Keratinocyte (primary cell): ENCODE measurements at regions not wholly inside any gene's neighbourhood (a gene's known extent, or its start where the extent isn't known, plus 50 kb on each side); places are given as distances from the start of the nearest gene placed in this dataset.

ENCODE experiments used
- DNase-seq: peaks from one replicate; pipeline ENCODE4 v3.0.0-alpha.2; 2011; ENCODE audit warnings: low read depth, missing footprints, low spot score
- FAIRE-seq: peaks from 2 replicates; lab custom pipeline; 2011; peaks lifted over from hg19 to GRCh38; lab: Jason Lieb, UNC
- H2AFZ ChIP-seq: 2 replicates; pipeline ENCODE4 v1.6.0; 2012; ENCODE audit warnings: low read length, control low read depth, inconsistent platforms; ENCODE audit not compliant: control insufficient read depth
- H3K27ac ChIP-seq: 2 replicates; pipeline ENCODE4 v1.5.1; 2011; ENCODE audit warnings: low read length; ENCODE audit not compliant: control insufficient read depth, insufficient read depth
- H3K27me3 ChIP-seq: 3 replicates; pipeline ENCODE4 v1.6.0; 2011; ENCODE audit warnings: low read length; ENCODE audit not compliant: control insufficient read depth, insufficient read depth; ENCODE audit errors: extremely low read depth
- H3K36me3 ChIP-seq, 2 experiments: 2 replicates in 1 of 2; 3 replicates in 1 of 2; pipeline ENCODE4 v1.5.1; 2011; ENCODE audit warnings: low read length in 2 of 2, mild to moderate bottlenecking in 1 of 2; ENCODE audit not compliant: control insufficient read depth in 2 of 2, insufficient read depth in 2 of 2; ENCODE audit errors: extremely low read depth in 1 of 2
- H3K4me1 ChIP-seq: 3 replicates; pipeline ENCODE4 v1.5.1; 2011; ENCODE audit warnings: low read length; ENCODE audit not compliant: control insufficient read depth, insufficient read depth; ENCODE audit errors: extremely low read depth
- H3K4me2 ChIP-seq: 3 replicates; pipeline ENCODE4 v1.6.0; 2011; ENCODE audit warnings: low read depth, low read length; ENCODE audit not compliant: control insufficient read depth, insufficient read depth; ENCODE audit errors: extremely low read depth
- H3K4me3 ChIP-seq, 3 experiments: fragments of 200-600 bp in 1 of 3; sonication (generic) in 1 of 3; 2 replicates in 2 of 3; 3 replicates in 1 of 3; pipeline ENCODE4 v1.5.1; 2011 to 2016; ENCODE audit warnings: low read length in 3 of 3, mild to moderate bottlenecking in 3 of 3, control low read depth in 2 of 3, inconsistent platforms in 1 of 3, low read depth in 1 of 3, mixed read lengths in 1 of 3, mixed run types in 1 of 3, moderate library complexity in 1 of 3; ENCODE audit not compliant: control insufficient read depth in 2 of 3, insufficient read depth in 2 of 3; ENCODE audit errors: extremely low read depth in 1 of 3
- H3K79me2 ChIP-seq: 2 replicates; pipeline ENCODE4 v1.6.0; 2012; ENCODE audit warnings: low read length; ENCODE audit not compliant: control insufficient read depth, insufficient read depth
- H3K9ac ChIP-seq: 3 replicates; pipeline ENCODE4 v1.6.0; 2011; ENCODE audit warnings: low read length; ENCODE audit not compliant: control insufficient read depth, insufficient read depth; ENCODE audit errors: extremely low read depth
- H3K9me1 ChIP-seq: 3 replicates; pipeline ENCODE4 v1.6.0; 2011; ENCODE audit warnings: low read length; ENCODE audit not compliant: control insufficient read depth, insufficient read depth; ENCODE audit errors: extremely low read depth
- H3K9me3 ChIP-seq: 2 replicates; pipeline ENCODE4 v1.5.1; 2012; ENCODE audit warnings: low read depth, low read length; ENCODE audit not compliant: control insufficient read depth
- H4K20me1 ChIP-seq: 3 replicates; pipeline ENCODE4 v1.6.0; 2011; ENCODE audit warnings: low read length; ENCODE audit not compliant: control insufficient read depth, insufficient read depth; ENCODE audit errors: extremely low read depth
- EZH2 ChIP-seq: IDR thresholded peaks from one replicate; pipeline ENCODE4 v1.6.1; 2012; ENCODE audit warnings: inconsistent platforms, mild to moderate bottlenecking, low read length, moderate library complexity
- dilution Hi-C: fragments of 300-500 bp; cut with MboI; formaldehyde crosslinking; loops from one replicate; pipeline ENCODE4 v1.7.0; 2020; ENCODE audit warnings: low sequenced_read_pairs; ENCODE audit not compliant: extremely low pct_ligation_motif_present
- TF ChIP-seq, protein P1 (sequence below), 3 experiments: IDR thresholded peaks in 1 of 3; conservative IDR thresholded peaks in 1 of 3; optimal IDR thresholded peaks in 1 of 3; 2 replicates in 2 of 3; 3 replicates in 1 of 3; pipeline versions ENCODE3 to v1.5.1; 2011; ENCODE audit warnings: low read length in 3 of 3, mild to moderate bottlenecking in 3 of 3, moderate library complexity in 2 of 3, control low read depth in 1 of 3, inconsistent platforms in 1 of 3; ENCODE audit not compliant: insufficient read depth in 2 of 3; ENCODE audit errors: extremely low read depth in 1 of 3

- FAIRE-seq (no peak), DNase-seq (no peak)
- dilution Hi-C loops, result no loop called here
- no peaks in the 10 kb centered on the region for H3K9me3 ChIP-seq
- no peak overlapping the region for H3K4me2 ChIP-seq
- H2AFZ ChIP-seq, result no peak overlapping the region
- H4K20me1 ChIP-seq, result no peaks in the 10 kb centered on the region
- no peak overlapping the region for H3K9ac ChIP-seq
- H3K27me3 ChIP-seq, result no peaks in the 10 kb centered on the region
- H3K4me3 ChIP-seq, result no peak overlapping the region
- no peak overlapping the region for H3K27ac ChIP-seq
- H3K4me1 ChIP-seq, result peaks cover 12% of the 10 kb centered on the region
- TF ChIP-seq EZH2, result no peak
- TF ChIP-seq, protein P1, sequence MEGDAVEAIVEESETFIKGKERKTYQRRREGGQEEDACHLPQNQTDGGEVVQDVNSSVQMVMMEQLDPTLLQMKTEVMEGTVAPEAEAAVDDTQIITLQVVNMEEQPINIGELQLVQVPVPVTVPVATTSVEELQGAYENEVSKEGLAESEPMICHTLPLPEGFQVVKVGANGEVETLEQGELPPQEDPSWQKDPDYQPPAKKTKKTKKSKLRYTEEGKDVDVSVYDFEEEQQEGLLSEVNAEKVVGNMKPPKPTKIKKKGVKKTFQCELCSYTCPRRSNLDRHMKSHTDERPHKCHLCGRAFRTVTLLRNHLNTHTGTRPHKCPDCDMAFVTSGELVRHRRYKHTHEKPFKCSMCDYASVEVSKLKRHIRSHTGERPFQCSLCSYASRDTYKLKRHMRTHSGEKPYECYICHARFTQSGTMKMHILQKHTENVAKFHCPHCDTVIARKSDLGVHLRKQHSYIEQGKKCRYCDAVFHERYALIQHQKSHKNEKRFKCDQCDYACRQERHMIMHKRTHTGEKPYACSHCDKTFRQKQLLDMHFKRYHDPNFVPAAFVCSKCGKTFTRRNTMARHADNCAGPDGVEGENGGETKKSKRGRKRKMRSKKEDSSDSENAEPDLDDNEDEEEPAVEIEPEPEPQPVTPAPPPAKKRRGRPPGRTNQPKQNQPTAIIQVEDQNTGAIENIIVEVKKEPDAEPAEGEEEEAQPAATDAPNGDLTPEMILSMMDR (optimal IDR thresholded peaks at IDR 0.05 in 1 of 3, IDR thresholded peaks at IDR 0.05 in 1 of 3, conservative IDR thresholded peaks at IDR 0.05 in 1 of 3; ENCODE audit: extremely low read depth in 1 of 3, insufficient read depth in 2 of 3, low read length in 3 of 3), result no peak
- no peaks in the 10 kb centered on the region for H3K79me2 ChIP-seq
- no peaks in the 10 kb centered on the region for H3K36me3 ChIP-seq
- H3K9me1 ChIP-seq, result no peaks in the 10 kb centered on the region
These were observed 228.7 kb downstream of the DPH6 start for GRCh38 chr15:35317217-35317616.

- no peak overlapping the region for H3K4me2 ChIP-seq
- no peaks in the 10 kb centered on the region for H4K20me1 ChIP-seq
- no peak for FAIRE-seq
- H3K4me3 ChIP-seq, result no peak overlapping the region
- H3K9me3 ChIP-seq, result no peaks in the 10 kb centered on the region
- H3K9ac ChIP-seq, result no peak overlapping the region
- no peaks in the 10 kb centered on the region for H3K36me3 ChIP-seq
- H3K9me1 ChIP-seq, result no peaks in the 10 kb centered on the region
- TF ChIP-seq, protein P1 (optimal IDR thresholded peaks at IDR 0.05 in 1 of 3, IDR thresholded peaks at IDR 0.05 in 1 of 3, conservative IDR thresholded peaks at IDR 0.05 in 1 of 3; ENCODE audit: extremely low read depth in 1 of 3, insufficient read depth in 2 of 3, low read length in 3 of 3), result no peak
- no peak for TF ChIP-seq EZH2
- dilution Hi-C loops, result no loop called here
- no peak for DNase-seq
- peaks cover under 1% of the 10 kb centered on the region for H3K4me1 ChIP-seq
- H3K27ac ChIP-seq, result no peak overlapping the region
- H3K79me2 ChIP-seq, result no peaks in the 10 kb centered on the region
- no peaks in the 10 kb centered on the region for H3K27me3 ChIP-seq
- no peak overlapping the region for H2AFZ ChIP-seq
These were observed 227.2 kb upstream of the NANOGP8 start for GRCh38 chr15:35312344-35312743.
